ENCODE measurements at regions not wholly inside any gene's neighbourhood (a gene's known extent, or its start where the extent isn't known, plus 50 kb on each side); places are given as distances from the start of the nearest gene placed in this dataset.

DNA sequence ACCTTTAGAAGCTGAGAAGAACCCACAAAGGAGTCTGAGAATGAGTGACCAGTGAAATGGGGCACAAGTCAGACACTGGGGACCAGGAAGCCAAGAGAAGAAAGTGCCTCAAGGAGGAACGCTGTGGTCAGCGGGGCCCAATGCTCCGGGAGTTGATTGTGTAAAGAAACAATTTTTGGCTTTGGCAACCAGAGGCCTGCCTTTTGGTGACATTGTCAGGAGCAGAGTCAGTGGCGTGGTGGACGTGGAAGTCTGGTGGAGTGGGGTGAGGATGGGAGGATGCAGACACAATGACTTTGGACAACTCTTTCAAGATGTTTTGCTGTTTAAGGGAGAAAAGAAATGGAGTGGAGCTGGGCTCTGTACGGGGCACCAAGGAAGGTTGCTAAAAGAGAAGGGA is 100.2 kb upstream of the SEC11C start:
- TF ChIP-seq, protein P1, sequence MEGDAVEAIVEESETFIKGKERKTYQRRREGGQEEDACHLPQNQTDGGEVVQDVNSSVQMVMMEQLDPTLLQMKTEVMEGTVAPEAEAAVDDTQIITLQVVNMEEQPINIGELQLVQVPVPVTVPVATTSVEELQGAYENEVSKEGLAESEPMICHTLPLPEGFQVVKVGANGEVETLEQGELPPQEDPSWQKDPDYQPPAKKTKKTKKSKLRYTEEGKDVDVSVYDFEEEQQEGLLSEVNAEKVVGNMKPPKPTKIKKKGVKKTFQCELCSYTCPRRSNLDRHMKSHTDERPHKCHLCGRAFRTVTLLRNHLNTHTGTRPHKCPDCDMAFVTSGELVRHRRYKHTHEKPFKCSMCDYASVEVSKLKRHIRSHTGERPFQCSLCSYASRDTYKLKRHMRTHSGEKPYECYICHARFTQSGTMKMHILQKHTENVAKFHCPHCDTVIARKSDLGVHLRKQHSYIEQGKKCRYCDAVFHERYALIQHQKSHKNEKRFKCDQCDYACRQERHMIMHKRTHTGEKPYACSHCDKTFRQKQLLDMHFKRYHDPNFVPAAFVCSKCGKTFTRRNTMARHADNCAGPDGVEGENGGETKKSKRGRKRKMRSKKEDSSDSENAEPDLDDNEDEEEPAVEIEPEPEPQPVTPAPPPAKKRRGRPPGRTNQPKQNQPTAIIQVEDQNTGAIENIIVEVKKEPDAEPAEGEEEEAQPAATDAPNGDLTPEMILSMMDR (IDR thresholded peaks at IDR 0.05): no peak
- TF ChIP-seq POLR2A (IDR thresholded peaks at IDR 0.05) (no peak), POLR2AphosphoS5 (IDR thresholded peaks at IDR 0.05) (no peak)

All from upper lobe of left lung (tissue), 4 donors.